GM12892 (cell line): ENCODE measurements at regions not wholly inside any gene's neighbourhood (a gene's known extent, or its start where the extent isn't known, plus 50 kb on each side); places are given as distances from the start of the nearest gene placed in this dataset.

Source experiments
- POLR2A ChIP-seq: IDR thresholded peaks from 2 replicates; pipeline ENCODE4 v1.6.1; 2011; ENCODE audit warnings: low read depth, low read length, control low read depth
- POLR2AphosphoS5 ChIP-seq: IDR thresholded peaks from 2 replicates; pipeline ENCODE4 v1.6.1; 2011; ENCODE audit warnings: low read depth, low read length, control low read depth
- TAF1 ChIP-seq: IDR thresholded peaks from 2 replicates; pipeline ENCODE4 v1.6.1; 2011; ENCODE audit warnings: low read depth, mild to moderate bottlenecking, control low read depth, low read length, borderline replicate concordance

GRCh38 chr11:20309231-20310025 lies 54.1 kb upstream of the HTATIP2 start:
- TF ChIP-seq POLR2AphosphoS5 (no peak), TAF1 (no peak), POLR2A (no peak)
